ENCODE measurements at regions not wholly inside any gene's neighbourhood (a gene's known extent, or its start where the extent isn't known, plus 50 kb on each side); places are given as distances from the start of the nearest gene placed in this dataset.

- Mint-ChIP-seq H3K27ac (no peak overlapping the region), H3K36me3 (ENCODE audit: low read depth) (no peaks in the 10 kb centered on the region)
- H3K27me3 ChIP-seq (ENCODE audit: insufficient read depth) = no peaks in the 10 kb centered on the region
Observed at GRCh38 chr20:19903168-19903811, 113.9 kb upstream of the NAA20 start.

More at GRCh38 chr20:19903168-19903811, 113.9 kb upstream of the NAA20 start:
- Histone ChIP-seq H3K79me2 (replicated peaks; ENCODE audit: insufficient read depth) (no peaks in the 10 kb centered on the region), H2AFZ (no peak overlapping the region), H4K20me1 (replicated peaks; ENCODE audit: insufficient read depth) (no peaks in the 10 kb centered on the region), H3F3A (replicated peaks; ENCODE audit: low read depth) (no peaks in the 10 kb centered on the region), H3K27ac (ENCODE audit: low read depth) (no peak overlapping the region), H3K4me2 (no peak overlapping the region), H3K4me3 (no peak overlapping the region), H3K4me1 (ENCODE audit: insufficient read depth) (no peaks in the 10 kb centered on the region), H3K9me2 (ENCODE audit: insufficient read depth) (no peaks in the 10 kb centered on the region), H3K36me3 (ENCODE audit: insufficient read depth) (no peaks in the 10 kb centered on the region)
- Mint-ChIP-seq H3K4me1 (no peaks in the 10 kb centered on the region), H3K27me3 (ENCODE audit: insufficient read depth, low read depth, poor library complexity) (peaks cover 6% of the 10 kb centered on the region), H3K4me3 (no peak overlapping the region), H3K9me3 (peaks cover 14% of the 10 kb centered on the region; the same call in 2 of the 3 replicates)
- ATAC-seq = no peak
- DNase-seq (ENCODE audit: low spot score) = peak; percentile 10
- TF ChIP-seq CTCF (conservative IDR thresholded peaks at IDR 0.05; ENCODE audit: low read depth in 2 of 2) = 0 out of 4 replicates have a peak, but pooled peaks of 1 of the 2 experiments have one; percentile 8
- no peak for TF ChIP-seq REST (IDR thresholded peaks at IDR 0.05; ENCODE audit: unreplicated experiment)

Measured in GM23338 (cell line).